SW480 (cell line): ENCODE measurements at regions not wholly inside any gene's neighbourhood (a gene's known extent, or its start where the extent isn't known, plus 50 kb on each side); places are given as distances from the start of the nearest gene placed in this dataset.
"Not testable (repeated sequence)": the region's sequence is repeated elsewhere in the genome, so short reads cannot be mapped to it uniquely, and the experiment has no call there.

Source experiments
- DNase-seq: peaks from one replicate; pipeline ENCODE4 v3.0.0-alpha.2; 2016; ENCODE audit warnings: low spot score

DNA sequence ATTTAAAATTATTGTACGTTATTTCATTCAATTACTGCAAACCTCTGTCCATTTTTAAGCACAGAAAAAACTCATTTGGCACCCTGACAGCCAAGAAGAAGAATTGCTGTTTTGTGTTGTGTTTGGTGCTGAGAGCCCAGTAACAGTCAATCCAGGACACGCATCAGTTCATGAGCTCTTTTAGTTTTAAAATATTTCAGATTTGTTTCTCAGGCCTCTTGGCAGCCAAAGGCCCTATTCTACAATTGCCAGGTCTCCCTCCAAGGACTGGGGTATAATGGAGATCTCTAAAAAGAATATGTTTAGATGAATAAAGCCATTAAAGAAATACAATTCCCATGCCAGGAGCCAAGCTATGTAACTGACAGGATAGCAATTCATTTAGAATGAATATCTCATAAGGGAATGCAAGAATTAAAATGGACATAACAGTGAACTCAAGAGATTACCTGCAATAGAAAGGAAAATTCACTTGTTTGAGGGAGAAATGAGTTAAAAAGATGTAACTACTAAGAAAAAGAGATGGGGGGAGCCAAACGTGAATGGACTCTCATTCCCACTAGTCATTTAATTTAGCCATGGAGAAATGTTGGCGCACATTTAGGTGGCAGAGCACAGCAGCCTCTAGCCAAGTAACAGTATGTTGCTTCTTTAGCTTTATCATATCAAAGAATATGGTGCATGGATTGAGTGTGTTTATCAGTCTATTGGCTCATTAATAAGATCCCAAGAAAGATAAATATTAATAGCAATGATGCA, 140.6 kb upstream of the PELI2 start:
- no peak for DNase-seq

DNA sequence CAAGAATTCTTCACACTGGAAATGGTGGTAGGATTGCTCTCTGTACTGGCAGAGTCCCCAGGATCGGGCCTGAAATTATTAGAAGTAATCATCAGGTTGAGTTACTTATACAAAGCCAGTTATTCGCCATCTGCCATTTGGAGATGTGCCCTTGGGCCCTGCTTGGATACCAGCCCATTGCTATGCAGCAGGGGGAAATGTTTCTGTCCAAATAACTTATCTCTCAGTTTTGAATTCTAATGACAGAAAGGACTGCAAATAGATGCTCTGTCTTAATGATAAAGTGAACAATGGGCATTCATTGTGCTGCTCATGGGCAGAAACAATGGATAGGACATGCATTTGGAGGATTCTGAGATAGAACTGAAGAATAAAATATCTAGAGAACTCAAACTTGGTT, 139.1 kb upstream of the PELI2 start:
- DNase-seq: no peak

GRCh38 chr14:55979781-55980180, 138.4 kb upstream of the PELI2 start:
- DNase-seq: no peak

- DNase-seq: no peak
These were observed 137.2 kb upstream of the PELI2 start for GRCh38 chr14:55980970-55981369.

- no peak for DNase-seq
These were observed 132.1 kb upstream of the PELI2 start for GRCh38 chr14:55986069-55986468.

DNA sequence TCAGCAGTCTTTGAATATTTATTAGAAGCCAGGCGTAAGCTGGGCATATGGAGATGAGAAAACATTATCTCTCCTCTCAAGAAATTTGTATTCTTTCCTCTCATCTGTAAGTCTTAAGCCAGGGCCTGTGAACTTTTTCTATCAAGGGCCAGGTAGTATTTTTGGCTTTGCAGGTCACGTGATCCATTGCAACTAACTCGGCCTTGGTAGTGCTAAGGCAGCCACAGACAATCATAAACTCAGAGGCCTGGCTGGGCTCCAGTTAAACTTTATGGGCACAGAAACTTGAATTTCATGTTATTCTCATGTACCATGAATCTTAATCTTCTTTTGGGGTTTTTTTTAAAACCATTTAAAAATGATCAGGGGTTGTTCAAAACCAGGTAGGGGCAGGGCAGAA, 117.4 kb upstream of the PELI2 start:
- DNase-seq: no peak

DNA sequence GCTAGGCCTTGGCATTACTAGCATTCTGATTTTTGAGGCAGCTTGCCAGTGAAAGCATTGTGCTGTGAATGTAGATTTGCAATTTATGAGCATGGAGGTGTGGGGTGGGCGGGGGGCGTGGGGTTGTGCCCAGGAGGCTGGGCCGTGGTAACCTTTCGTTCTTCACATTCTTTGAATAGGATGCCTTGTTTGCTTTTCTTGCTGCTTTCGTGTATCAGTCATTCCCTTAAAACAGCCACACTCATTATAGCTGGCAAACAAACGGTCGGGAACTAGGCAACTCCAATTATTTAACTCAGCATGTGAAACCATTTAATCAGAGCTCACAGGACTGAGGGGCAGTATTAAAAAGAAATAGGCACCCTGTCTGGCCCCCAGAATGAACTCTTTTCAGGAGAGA, 115.9 kb upstream of the PELI2 start:
- peak; percentile 8 for DNase-seq

GRCh38 chr14:56002876-56003625, 115.2 kb upstream of the PELI2 start:
- DNase-seq: no peak

- no peak for DNase-seq
These were observed 113.9 kb upstream of the PELI2 start for GRCh38 chr14:56004323-56004722.

GRCh38 chr14:56004786-56005185, 113.4 kb upstream of the PELI2 start:
- no peak for DNase-seq

DNA sequence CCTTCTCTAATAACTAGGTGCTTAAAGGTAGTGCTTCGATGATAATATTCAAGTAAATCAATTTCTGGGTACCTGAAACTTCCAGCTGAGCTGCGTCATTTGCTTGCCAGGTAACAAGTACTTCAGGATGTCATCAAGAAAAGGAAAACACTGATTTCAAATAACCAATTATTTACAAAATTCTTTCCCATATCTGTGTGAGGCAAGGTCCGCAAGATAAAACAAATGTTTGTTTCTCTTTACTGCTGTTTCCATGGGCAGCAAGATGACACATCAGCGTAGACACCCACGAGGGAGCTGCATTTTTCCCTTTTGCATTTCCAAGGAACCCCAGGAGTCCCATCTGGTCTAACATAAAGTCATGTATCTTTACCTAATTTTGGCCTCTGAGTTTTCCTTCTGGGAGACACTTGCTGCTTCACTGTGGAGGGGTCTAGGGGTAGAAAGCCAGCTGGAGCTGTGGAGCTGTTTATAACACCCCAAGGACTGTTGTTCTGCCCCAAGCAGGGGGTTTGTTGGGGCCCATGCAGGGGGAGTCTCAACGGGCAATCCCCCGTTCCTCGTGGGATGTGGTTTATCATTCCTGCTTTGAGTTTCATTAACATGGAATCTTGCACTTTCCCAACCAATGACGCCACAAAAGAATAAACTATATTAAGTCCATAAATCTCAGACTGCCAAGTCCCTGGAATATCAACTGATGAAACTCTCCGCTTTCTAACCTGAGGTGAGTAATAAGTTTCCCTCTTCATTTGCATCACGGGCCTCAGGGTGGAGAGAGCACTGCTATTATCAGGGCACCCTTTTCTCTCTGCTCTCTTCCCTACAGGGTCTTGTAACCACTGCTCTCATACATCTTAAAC, 112.8 kb upstream of the PELI2 start:
- no peak for DNase-seq

- DNase-seq: not testable (repeated sequence)
These were observed 110.7 kb upstream of the PELI2 start for GRCh38 chr14:56007491-56007890.

DNA sequence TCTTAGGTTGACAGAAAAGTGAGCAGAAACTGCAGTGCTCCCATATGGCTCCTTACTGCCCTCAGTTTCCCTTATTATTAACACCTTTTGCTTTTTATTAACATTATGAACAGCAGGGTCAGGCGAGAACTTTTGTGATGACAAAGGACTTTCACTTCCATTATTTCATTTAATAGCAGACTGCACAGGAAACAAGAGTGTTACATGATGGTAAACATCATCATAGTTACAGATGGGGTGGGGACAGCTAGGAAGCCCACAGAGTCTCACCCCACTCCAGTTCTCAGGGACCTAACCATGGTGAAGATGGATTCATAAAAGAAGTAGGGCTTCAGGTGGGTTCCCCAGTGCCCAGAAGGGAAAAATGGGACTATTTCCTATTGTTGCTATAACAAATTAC, 110.1 kb upstream of the PELI2 start:
- no peak for DNase-seq

DNA sequence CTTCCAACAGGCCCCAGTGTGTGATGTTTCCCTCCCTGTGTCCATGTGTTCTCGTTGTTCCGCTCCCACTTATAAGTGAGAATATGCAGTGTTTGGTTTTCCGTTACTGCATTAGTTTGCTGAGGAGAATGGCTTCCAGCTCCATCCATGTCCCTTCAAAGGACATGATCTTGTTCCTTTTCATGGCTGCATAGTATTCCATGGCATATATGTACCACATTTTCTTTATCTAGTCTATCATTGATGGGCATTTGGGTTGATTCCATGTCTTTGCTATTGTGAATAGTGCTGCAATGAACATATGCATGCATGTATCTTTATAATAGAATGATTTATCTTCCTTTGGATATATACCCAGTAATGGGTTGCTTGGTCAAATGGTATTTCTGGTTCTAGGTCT, 109.5 kb upstream of the PELI2 start:
- not testable (repeated sequence) for DNase-seq

DNA sequence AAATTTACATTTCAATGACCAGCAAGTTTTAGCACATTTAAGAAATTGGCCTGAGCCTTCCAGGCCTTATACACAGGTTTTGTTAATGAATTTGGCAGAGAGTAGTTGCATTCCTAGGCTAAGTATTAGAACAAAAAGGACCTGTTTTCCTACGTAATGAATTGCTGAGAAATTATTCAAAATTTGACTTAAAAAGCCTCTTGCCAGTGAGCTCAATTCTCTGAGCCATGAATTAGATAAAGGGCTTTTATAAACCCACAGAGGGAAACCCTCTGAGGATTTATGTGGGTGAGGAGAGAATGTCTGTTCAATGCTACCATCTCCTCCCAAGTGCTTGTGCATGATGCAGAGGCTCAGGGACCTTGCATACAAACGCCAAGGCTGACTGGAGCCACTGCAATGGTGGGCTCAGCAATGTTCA, 94.5 kb upstream of the PELI2 start:
- DNase-seq: no peak

DNA sequence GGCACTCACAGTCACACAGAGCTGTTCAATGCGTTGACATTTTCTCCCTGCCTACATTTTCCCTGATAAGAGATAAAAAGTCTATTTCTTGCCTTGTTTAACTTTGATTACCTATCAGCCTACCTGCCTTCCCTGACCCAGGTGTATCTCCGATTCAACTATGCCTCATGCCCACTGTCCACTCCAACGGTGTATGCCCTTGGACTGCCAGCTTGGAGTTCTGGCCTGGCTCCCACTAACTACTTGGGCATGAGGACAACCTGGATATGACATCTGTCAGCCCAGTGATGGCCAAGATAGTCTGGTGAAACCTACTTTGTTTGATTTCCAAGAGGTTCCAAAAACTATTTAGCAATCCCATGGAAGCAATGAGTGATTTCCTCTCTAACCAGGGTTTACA, 93.0 kb upstream of the PELI2 start:
- DNase-seq: no peak

DNA sequence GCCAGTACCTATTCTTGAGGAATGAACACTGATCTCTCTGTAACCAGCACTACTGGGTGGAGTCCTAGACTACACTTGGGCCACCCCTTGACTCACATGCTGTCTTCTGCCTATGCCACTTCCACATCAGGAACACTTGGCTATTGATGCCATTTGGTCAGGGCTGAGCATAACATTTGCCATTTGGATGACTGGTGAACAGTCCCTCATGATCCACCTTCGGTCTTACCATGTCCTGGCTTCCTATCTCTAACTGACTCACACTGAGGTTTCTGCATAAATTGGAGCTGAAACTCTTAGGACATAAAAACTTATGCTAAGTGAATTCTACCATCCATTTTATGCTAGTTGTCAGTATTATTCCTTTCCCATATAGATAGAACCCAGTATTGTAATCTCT, 91.7 kb upstream of the PELI2 start:
- DNase-seq: no peak

DNA sequence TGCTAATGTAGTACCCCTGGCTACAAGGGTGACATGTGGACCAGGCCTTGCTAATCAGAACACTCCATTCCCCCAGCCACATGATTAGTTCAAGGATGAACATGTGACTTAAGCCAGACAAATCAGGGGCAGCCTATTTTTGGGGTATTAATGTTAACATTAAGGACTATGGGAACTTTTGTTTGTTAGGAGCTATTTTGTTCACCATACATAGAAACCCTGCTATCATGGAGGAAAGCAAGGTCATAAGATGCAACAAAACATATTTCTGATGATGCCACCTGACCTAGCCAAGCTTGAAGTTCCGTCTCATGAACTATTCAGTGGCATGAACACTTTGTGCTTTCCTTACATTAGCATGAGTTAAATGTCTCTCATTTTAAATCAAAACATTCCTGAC, 90.8 kb upstream of the PELI2 start:
- no peak for DNase-seq

- no peak for DNase-seq
These were observed 90.1 kb upstream of the PELI2 start for GRCh38 chr14:56027916-56028712.

DNA sequence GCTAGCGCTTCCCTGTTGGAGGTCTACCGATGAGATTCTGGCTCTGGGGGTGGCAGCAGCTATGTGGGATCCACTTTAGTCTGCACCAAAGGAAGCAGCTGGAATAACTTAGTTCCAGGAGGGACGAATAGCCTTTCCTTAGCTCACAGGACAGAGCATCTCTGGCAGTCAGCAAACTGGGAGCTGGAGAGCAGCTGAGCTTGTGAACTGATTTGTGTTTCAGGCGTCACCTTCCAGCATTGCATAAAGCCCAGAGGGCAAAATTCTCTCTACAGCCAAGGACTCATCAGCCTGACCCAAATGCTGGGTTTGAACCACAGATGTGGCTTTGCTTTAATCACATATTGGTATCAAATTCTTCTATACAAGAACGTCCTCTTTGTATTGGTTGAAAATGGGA, 81.9 kb upstream of the PELI2 start:
- no peak for DNase-seq

DNA sequence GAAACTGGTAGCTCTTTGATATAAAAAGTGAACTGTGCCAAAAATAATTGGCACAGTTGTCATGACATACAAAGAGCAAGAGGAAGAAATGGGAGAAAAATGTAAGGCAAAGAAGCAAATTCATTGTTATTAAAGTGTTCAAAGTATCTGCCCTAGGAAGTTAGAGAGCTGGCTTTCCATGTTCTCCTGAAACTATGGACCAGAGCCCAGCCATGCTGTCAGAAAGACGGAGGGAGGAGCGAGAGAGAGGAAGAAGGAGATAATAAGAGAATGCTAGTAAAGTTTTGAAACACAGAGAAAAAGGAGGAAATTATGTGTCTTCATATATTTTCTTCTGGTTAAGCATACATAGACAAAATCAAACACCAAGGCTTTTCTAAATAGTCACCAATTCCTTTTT, 78.1 kb upstream of the PELI2 start:
- no peak for DNase-seq

DNA sequence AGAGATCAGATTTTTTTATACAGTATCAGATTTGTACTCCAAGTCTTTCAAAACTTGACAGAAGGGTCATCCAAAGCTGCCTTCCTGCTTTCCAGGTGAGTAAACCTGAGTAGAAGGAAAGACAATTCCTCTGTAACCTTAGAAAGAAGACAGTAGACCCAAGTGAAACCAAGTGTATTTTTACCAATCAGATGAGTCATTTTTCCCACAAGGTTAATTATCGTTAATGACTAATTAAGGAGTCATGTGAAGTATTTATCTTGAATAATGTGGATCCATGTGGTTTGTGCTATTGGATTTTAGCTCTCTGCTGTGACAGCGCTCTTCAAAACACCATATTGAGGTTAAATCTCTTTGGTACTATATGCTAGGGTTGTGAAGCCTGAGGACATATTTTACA, 74.0 kb upstream of the PELI2 start:
- no peak for DNase-seq
